Neutrophil (primary cell): ENCODE measurements at regions not wholly inside any gene's neighbourhood (a gene's known extent, or its start where the extent isn't known, plus 50 kb on each side); places are given as distances from the start of the nearest gene placed in this dataset.

ENCODE experiments used
- H3K27ac ChIP-seq: fragments of 200-600 bp; sonication (generic); 2 replicates; pipeline ENCODE4 v1.5.1; 2016; ENCODE audit warnings: mild to moderate bottlenecking, moderate library complexity
- H3K27me3 ChIP-seq: fragments of 200-600 bp; sonication (generic); 2 replicates; pipeline ENCODE4 v1.6.0; 2016; ENCODE audit warnings: mild to moderate bottlenecking
- H3K36me3 ChIP-seq: fragments of 200-600 bp; sonication (generic); 2 replicates; pipeline ENCODE4 v1.5.1; 2017
- H3K4me1 ChIP-seq, 2 experiments: fragments of 200-600 bp in 1 of 2; sonication (generic) in 1 of 2; 1 replicate in 1 of 2; 2 replicates in 1 of 2; pipeline versions ENCODE4 v1.5.1 to v1.6.1; 2013 to 2016; ENCODE audit warnings: low read depth in 1 of 2, low read length in 1 of 2, mild to moderate bottlenecking in 1 of 2, moderate library complexity in 1 of 2; ENCODE audit not compliant: control insufficient read depth in 1 of 2, insufficient read depth in 1 of 2
- H3K4me3 ChIP-seq, 2 experiments: fragments of 200-600 bp in 1 of 2; sonication (generic) in 1 of 2; 1 replicate in 1 of 2; 2 replicates in 1 of 2; pipeline ENCODE4 v1.5.1; 2013 to 2016; ENCODE audit warnings: low read depth in 1 of 2, low read length in 1 of 2, mild to moderate bottlenecking in 1 of 2, moderate library complexity in 1 of 2
- H3K9me3 ChIP-seq: fragments of 200-600 bp; sonication (generic); 2 replicates; pipeline ENCODE4 v1.5.1; 2016
- CTCF ChIP-seq: fragments of 200-600 bp; sonication (generic); IDR thresholded peaks from 2 replicates; pipeline ENCODE4 v1.5.1; 2016; ENCODE audit warnings: antibody characterized with exemption

DNA sequence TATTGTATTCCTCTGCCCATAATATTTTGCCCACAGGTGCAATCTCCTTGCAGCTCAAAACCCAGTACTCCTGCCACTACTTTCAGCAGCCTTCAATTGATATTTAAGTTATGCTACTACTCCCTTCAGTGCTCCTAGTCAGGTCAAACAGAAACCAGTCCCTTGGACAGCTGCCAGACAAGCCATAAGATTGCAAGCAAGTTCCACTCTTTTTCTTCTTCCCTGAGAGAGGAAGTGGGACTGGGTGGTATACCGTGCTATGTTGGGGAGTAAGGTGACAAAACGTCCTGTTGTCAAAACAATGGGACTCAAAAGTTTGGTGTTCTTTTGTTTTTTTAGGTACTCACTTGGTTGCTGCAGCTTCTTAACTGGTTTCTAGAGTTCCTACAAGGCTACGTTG lies 63.1 kb upstream of the FRY start:
- Histone ChIP-seq H3K27ac (no peak overlapping the region), H3K4me3 (no peak overlapping the region), H3K9me3 (no peaks in the 10 kb centered on the region), H3K36me3 (no peaks in the 10 kb centered on the region), H3K4me1 (peaks cover 5 to 6% of the 10 kb centered on the region in 2 experiments), H3K27me3 (no peaks in the 10 kb centered on the region)
- no peak for TF ChIP-seq CTCF

DNA sequence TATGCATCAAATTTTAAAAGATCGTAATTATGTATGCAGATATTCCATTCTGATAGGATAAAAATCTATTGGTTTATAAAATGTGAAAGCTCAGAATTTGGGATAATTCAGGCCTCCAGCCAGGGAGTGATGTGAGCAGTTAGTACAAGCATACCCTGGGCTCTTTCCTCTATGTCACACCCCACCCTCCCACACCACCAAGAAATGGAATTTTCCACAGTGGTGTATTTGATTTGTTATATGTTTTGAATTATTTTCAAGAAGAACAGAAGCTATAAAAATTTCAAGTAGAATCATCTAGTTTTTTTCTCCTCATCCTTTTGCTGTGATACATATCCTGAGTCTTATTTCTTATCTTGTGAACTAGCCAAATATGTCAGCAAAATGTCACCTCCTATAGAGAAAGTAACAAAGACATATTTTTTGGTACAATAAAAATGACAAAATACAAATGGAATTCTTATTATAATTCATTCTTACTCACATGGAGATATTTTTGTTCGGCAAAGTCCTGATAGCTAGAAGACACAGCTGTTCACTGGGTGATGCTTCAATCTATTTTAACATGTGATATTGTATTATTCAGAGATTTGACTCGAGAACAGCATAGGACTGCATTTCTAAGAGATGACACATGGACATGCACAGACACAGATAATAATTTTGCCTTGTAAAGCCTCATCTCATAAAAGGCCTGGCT lies 61.2 kb upstream of the FRY start:
- no peak overlapping the region for H3K27ac ChIP-seq

DNA sequence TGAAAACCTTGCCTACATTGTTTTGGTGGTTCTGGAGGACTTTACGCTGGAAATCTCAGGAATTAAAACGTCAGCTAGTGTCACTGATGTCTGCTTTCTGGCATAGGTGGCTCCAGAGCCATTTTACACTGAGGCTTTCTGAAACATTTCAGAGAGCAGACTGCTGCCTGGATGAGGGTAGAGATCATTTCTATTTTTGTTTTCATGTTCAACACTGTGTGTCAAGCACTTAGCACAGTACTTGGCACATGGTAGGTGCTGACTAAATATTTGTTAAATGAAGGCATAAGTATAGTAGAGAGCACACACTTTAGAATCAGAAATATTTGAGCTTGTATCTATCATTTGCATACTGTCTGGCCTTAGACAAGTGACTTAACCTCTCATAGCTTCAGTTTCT lies 59.1 kb upstream of the FRY start:
- H3K4me3 ChIP-seq = no peak overlapping the region
- no peaks in the 10 kb centered on the region for H3K9me3 ChIP-seq
- H3K27me3 ChIP-seq = no peaks in the 10 kb centered on the region
- no peaks in the 10 kb centered on the region for H3K36me3 ChIP-seq
- no peak overlapping the region for H3K27ac ChIP-seq
- TF ChIP-seq CTCF = no peak
- peaks cover 5 to 6% of the 10 kb centered on the region in 2 experiments for H3K4me1 ChIP-seq

More for the DNA sequence above, 61.2 kb upstream of the FRY start:
- Histone ChIP-seq H3K4me3 (no peak overlapping the region), H3K4me1 (peaks cover 5 to 6% of the 10 kb centered on the region in 2 experiments), H3K9me3 (no peaks in the 10 kb centered on the region), H3K27me3 (no peaks in the 10 kb centered on the region), H3K36me3 (no peaks in the 10 kb centered on the region)
- TF ChIP-seq CTCF = no peak

GRCh38 chr13:31978021-31978420 lies 53.6 kb upstream of the FRY start:
- Histone ChIP-seq H3K27ac (no peak overlapping the region), H3K27me3 (no peaks in the 10 kb centered on the region), H3K36me3 (no peaks in the 10 kb centered on the region), H3K4me3 (no peak overlapping the region), H3K9me3 (no peaks in the 10 kb centered on the region), H3K4me1 (peaks cover 4 to 10% of the 10 kb centered on the region in 2 experiments)
- no peak for TF ChIP-seq CTCF

DNA sequence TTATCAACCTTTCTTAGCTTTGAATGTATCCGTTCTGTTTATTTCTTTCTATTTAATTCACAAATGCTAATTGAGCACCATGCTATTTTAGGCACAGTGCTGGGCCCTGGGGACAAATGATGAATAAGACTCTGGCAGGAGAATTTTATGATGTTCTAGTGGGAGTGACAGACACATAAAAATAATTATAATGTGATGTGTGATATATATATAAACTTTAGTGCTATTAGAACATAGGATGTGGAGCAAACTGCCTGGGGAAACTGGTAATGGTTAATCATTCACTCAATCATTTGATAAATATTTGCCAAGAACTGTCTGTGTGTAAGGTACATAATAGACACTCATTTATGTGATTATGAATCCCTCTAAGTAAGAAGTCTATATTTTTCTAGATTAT lies 50.7 kb upstream of the FRY start:
- no peaks in the 10 kb centered on the region for H3K9me3 ChIP-seq
- peaks cover 4 to 10% of the 10 kb centered on the region in 2 experiments for H3K4me1 ChIP-seq
- no peaks in the 10 kb centered on the region for H3K27me3 ChIP-seq
- H3K27ac ChIP-seq = no peak overlapping the region
- H3K4me3 ChIP-seq = no peak overlapping the region
- no peaks in the 10 kb centered on the region for H3K36me3 ChIP-seq
- no peak for TF ChIP-seq CTCF
